Activated naive CD4-positive, alpha-beta T cell (primary cell): ENCODE measurements at regions not wholly inside any gene's neighbourhood (a gene's known extent, or its start where the extent isn't known, plus 50 kb on each side); places are given as distances from the start of the nearest gene placed in this dataset.

Experiments
- DNase-seq, 4 experiments: peaks; one replicate each; lab custom pipeline; 2025; lab: John Stamatoyannopoulos, UW

DNA sequence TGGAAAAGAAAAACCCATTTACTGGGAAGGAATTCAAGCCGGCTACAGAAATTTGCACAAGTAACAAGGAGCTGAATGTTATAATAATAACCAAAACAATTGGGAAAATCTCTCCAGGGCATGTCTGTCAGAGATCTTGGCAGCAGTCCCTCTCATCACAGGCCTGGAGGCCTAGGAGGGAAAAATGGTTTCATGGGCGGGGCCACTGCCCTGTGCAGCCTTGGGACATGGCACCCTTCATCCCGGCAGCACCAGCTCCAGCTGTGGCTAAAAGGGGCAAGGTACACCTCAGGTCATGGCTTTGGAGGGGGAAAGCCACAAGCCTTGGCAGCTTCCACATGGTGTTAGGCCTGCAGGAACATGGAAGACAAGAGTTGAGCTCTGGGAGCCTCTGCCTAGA, 513.1 kb upstream of the CNKSR2 start:
- DNase-seq: no peak

- DNase-seq: no peak
Observed at GRCh38 chrX:20857746-20858145, 516.5 kb upstream of the CNKSR2 start.

DNA sequence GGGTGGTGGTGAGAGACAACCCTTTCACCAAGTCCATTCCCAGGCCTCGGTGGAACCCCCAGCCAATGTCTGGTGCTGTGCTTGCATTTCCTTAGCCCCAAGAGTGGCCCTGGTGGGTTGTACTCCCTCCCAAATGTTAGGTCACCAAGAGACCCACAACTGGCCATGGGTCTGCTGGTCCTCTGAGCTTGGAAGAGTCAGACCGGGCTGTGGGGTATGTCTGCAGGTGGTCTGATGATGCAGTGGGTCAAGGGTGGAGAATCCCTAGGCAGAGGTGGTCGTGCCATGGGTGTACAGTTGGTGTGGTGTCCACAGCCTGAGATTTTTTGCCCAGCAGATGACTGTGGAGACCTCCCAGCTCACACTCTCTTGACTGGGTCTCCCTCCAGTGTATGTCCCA, 535.7 kb upstream of the CNKSR2 start:
- DNase-seq: no peak

DNA sequence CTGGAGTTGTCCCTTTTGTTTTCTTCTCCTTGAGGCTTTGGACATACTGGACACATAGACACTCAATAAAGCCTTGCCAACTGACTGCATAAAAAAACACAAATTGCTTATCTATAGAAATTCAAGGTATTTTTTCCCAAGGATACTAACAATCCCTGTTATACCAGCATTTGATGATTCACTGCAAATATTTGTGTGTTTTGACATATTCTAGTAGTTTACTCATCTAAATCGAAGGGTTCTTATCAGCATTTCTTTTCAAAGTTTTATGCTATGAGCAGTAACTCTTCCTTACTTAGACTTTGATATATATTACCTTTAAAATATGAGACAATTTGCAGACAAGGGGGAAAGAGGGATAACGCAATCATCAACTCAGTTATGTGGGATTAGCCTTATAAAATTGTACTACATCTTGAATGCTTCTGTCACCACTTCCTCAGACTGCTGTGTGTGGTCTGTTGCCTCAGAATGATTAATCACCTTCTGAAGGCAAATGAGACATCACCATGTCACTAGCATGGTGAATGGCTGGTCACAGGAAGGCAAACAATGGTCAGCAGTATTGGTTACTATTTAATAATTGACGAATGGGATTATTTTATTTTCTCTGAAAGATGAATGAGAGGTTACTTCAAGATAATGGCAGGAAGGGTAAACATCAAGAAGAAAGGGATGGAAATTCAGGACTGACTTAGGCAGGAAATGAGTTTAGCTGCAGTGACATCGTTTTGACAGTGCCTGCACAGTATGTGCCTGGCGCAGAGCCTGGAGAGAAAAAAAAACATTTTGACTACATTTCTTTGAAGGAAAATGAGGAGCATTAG, 544.3 kb upstream of the CNKSR2 start:
- no peak for DNase-seq

DNA sequence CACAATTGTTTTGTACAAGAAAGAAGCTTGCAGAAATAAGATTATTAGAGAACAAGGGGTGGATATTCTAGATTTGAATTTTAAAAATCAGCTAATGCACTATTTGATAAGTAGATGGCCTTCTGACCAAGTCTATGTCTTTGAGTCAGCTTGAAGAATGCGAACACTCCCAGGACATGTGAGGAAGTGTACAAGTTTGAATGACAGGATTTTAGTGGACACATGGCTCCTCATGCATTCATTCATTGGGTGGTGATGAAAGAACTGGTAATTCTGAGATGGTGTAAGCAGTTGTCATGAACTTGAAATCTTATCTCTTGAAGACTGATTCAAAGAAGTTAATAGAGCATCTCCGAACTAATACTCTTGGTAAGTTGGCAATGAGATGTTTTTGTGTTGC, 548.2 kb upstream of the CNKSR2 start:
- DNase-seq: no peak

DNA sequence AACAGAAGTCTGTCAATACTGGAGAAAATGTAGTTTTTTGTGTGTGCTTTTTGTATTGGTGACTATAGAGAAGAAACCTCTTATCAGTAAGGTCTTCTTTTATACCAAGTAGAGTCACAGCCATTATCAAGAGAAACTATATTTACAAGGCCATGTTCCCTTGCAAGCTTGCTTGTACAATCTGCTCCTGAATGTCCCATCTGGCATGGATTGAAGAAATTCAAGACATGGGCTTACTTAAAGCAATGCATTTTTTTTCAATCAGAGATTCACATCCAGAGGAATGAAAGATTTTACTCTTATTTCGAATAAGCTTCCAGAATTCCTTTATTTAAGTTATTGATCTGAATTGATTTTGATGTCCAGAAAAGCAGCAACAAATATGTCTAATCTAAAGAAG, 537.3 kb upstream of the RPS6KA3 start:
- no peak for DNase-seq

- DNase-seq: no peak
Observed at GRCh38 chrX:20802036-20802435, 535.3 kb upstream of the RPS6KA3 start.

GRCh38 chrX:20796450-20796849, 529.7 kb upstream of the RPS6KA3 start:
- no peak for DNase-seq

- no peak for DNase-seq
Observed at GRCh38 chrX:20789103-20789502, 522.4 kb upstream of the RPS6KA3 start.

GRCh38 chrX:20767346-20767745, 500.6 kb upstream of the RPS6KA3 start:
- no peak for DNase-seq

DNA sequence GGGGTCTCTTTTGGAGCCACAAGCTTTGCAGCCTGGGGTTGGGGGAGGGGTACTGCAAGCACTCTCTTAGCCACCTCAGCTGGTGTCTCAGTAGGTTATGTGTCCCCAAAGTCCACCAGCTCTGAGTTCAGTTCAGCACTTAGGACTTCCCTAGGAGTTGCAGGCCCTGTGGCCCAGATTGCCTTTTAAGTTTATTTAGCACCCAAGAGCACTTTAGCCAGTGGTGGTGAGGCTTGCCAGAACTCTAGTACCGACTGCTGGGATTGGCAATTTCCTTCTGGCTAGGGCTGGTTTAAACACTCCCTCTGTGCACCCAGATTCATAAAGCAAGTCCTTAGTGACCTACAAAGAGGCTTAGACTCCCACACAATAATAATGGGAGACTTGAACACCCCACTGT, 489.9 kb upstream of the RPS6KA3 start:
- DNase-seq: no peak

- no peak for DNase-seq
Observed at GRCh38 chrX:20753076-20753475, 486.4 kb upstream of the RPS6KA3 start.

- DNase-seq: no peak
Observed at GRCh38 chrX:20746690-20747089, 480.0 kb upstream of the RPS6KA3 start.

- DNase-seq: no peak
Observed at GRCh38 chrX:20743046-20743445, 476.3 kb upstream of the RPS6KA3 start.

DNA sequence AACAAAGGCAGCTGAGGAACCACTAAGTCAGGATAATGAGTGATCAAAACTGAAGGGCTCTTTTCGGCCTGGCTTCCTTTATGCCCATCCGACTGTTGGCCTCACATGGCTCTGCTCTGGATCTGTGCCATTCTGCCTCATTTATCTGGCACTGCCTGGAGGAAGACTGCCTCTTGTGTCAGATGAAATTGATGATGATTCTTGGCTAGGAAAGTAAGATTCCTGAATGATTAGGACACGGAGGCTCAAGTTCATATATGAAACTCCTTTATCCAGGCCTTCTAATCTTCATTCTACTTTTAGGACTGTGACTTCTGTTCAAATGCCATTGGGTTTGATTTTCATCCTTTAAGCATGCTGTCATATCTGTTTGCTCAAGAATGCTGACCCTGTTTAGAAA, 475.4 kb upstream of the RPS6KA3 start:
- no peak for DNase-seq

DNA sequence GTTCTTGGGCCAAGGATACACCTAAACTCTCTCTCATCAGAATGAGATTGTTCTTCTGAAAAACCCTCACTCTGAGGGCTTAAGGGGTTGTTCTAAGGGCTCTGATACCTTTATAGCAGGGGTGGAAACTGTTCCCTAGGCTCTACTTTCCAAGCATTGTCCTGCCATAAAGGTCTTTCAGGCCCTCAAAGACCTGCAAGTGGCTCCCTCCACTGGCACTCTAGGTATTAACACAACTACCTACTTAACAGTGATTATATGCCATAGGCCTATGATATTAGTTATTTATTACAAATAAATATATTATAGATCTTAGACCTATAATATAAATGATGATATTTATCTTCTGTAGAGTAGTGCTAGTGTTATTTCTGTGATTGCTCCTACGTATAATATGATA, 473.7 kb upstream of the RPS6KA3 start:
- DNase-seq: no peak

GRCh38 chrX:20739038-20739745, 472.5 kb upstream of the RPS6KA3 start:
- no peak for DNase-seq

DNA sequence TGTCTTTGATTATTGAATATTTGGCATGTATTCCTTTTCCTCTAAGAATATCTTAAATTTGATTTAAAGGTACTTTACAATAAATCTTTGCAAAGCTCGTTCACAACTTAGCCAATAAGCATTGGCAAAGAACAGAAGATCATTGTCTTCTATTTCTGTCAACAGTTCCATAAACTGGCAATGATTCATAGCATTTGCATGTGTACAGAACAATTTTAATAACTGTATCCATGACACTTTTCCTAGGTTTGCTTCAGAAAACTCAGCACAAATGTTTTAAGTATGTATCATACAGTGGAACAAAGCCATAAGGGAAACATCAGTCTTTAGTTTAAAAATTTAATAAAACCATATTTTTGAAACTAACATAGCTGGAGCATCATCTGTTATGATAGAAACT, 462.7 kb upstream of the RPS6KA3 start:
- no peak for DNase-seq

DNA sequence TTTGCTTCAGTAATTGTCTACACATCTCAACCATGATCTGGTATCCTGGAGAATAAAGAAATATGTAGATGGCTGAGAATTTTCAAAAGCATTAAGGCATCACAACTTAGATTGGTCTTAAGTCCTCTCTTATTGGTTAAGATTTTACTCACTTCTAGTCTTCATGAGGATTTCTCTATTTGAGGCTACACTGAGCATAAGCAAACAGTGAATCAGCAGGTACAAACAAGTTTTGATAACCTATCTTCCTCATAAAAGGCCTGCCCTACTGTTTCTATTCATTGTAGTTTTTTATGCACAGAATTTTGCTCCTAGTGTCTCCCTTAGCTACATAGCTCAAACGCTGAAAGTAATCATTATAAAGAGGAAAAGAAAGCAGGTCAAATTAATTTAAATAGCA, 460.7 kb upstream of the RPS6KA3 start:
- DNase-seq: no peak

DNA sequence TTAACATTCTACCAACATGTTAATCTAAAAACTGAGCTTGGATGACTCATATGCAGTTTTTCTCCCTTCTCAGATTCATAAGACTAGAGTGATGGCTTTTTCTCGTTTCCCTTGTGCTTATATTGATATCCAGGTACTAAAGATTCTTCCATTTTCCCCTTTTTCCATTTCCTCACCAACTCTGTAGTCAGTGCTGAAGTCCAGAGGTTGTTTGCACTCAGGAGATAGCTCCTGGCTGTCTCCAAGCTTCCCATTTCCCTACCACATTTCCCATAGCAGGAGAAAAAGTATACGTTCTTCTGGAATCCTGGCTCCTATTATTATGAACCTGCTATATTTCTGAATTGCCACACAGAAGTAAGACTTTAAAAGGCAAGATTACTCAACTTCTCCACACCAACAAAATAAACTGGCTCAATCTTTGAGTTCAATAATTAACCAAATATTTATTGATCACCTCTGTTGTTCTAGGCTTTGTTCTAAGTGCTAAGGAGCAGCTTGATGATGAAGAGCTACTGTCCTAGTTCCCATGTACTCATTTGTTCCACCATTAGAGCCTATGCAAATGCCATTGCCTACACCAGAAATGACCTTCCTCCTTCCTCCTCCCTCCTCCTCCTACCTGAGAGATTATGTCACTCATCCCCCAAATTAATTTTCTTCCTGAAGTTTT, 454.4 kb upstream of the RPS6KA3 start:
- DNase-seq: no peak

DNA sequence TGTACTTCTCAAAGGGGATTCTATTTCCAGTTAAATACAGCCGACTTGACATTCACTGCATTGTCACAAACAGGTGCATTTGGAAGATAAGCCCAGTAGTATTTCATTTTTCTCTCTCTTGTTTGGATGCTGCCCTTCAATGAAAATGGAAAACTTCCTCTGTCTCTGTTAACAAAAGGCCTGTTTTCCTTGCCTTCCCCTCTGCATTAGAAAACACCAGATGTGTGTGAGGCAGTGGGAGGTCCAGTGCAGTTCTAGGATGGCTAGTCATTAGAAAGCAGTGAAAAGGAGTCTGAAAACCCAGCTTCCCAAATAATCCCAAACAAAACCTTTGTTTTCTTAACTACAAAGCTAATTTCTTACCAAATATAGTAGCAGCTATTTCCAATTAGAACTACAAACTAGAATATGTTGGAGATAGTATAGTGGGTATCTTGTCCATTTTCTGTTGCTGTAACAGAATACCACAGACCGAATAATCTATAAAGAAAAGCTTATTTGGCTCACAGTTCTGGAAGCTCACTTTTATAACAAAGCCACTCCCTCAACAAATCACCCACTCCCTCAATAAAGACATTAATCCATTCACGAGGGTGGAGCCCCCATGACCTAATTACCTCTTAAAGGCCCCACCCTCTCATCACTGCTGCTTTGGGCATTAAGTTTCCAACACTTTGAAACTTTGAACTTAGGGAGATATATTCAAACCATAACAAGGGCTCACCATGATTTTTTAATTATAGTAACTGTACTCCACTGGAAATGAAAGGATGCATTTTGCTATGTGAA, 452.1 kb upstream of the RPS6KA3 start:
- no peak for DNase-seq

DNA sequence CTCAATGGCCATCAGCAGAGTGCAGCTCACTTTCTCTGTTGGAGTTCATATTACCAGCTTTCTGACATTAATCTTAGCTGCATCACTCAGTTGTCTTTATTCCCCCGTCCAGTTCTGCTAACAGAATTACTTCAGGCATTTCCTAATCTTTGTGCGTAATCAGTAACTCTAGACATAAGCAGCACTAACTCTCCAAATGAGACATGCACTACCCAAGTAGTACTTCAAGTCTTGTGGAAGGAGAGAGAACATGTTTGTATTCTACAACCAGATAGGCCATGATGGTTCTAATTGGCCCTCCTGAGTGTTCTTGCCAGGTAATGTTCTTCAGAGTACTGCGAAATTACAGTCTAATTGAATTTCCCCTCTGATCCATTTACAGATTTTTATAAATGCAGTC, 448.5 kb upstream of the RPS6KA3 start:
- no peak for DNase-seq
